ENCODE measurements at regions not wholly inside any gene's neighbourhood (a gene's known extent, or its start where the extent isn't known, plus 50 kb on each side); places are given as distances from the start of the nearest gene placed in this dataset.

DNA sequence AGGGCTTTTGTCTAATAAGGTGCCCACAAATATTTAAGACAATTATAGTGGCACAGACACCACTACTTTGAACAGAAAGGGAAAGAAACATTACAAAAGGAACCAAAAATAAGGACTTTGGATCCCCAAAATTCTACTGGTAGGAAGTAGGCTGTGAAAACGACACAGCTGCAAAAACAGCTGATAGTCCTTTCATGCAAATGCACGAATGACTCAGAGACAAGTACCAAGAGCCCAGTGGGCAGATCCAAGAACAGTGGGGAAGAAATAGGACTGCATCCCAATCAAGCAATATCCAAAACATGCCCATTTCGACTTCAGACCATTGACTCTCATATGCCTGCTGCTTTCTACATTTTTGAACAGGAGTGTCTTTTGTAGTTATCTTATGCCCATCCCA, 269.4 kb upstream of the NBEA start:
- Mint-ChIP-seq H3K36me3 (ENCODE audit: insufficient read depth in 1 of 3, low read depth in 3 of 3) (peaks cover 0 to 3% (median 0%) of the 10 kb centered on the region in 3 experiments; a peak in 3 of 7 replicates), H3K4me3 (no peak overlapping the region), H3K27ac (no peak overlapping the region), H3K9me3 (peaks cover 0 to 7% of the 10 kb centered on the region in 2 experiments; a peak in 3 of 5 replicates), H3K27me3 (ENCODE audit: low read depth) (no peaks in the 10 kb centered on the region), H3K4me1 (peaks cover 5 to 10% of the 10 kb centered on the region in 2 experiments)
- H3K79me2 ChIP-seq (ENCODE audit: insufficient read depth, low read length): no peaks in the 10 kb centered on the region
- H3K23me2 ChIP-seq (ENCODE audit: insufficient read length, low read depth, low read length, poor library complexity, severe bottlenecking): no peaks in the 10 kb centered on the region
- no peak overlapping the region for H3K27ac ChIP-seq (ENCODE audit: insufficient read length, low read depth, low read length)
- no peaks in the 10 kb centered on the region for H3K27me3 ChIP-seq (ENCODE audit: insufficient read depth, low read length)
- no peak overlapping the region for H2BK20ac ChIP-seq (ENCODE audit: low read depth, low read length, poor library complexity, severe bottlenecking)
- H3K9ac ChIP-seq (ENCODE audit: extremely low read depth, insufficient read length, low read length): no peak overlapping the region
- no peaks in the 10 kb centered on the region for H3K9me3 ChIP-seq (ENCODE audit: control insufficient read depth, low read depth, low read length)
- H3K79me1 ChIP-seq (ENCODE audit: insufficient read depth, low read depth, low read length, poor library complexity, severe bottlenecking): no peaks in the 10 kb centered on the region
- H2BK5ac ChIP-seq (ENCODE audit: insufficient read length, low read length): no peak overlapping the region
- H2BK15ac ChIP-seq (ENCODE audit: low read depth, low read length): no peak overlapping the region
- H3T11ph ChIP-seq (ENCODE audit: low read length): no peak overlapping the region
- H3K56ac ChIP-seq (ENCODE audit: insufficient read length, low read depth, low read length): no peak overlapping the region
- no peak overlapping the region for H4K5ac ChIP-seq (ENCODE audit: insufficient read length, low read depth, low read length)
- no peak overlapping the region for H4K91ac ChIP-seq (ENCODE audit: insufficient read length, low read depth, low read length)
- H3K4me1 ChIP-seq (ENCODE audit: insufficient read depth, low read length): no peaks in the 10 kb centered on the region
- H3K4ac ChIP-seq (ENCODE audit: low read depth, low read length): no peak overlapping the region
- no peak overlapping the region for H2AK5ac ChIP-seq (ENCODE audit: insufficient read length, low read length)
- no peak for DNase-seq
- no peaks in the 10 kb centered on the region for H4K20me1 ChIP-seq (ENCODE audit: control insufficient read depth, insufficient read depth, insufficient read length)
- no peak overlapping the region for H2AFZ ChIP-seq (ENCODE audit: low read length)
- H3K23ac ChIP-seq (ENCODE audit: insufficient read length, low read depth, low read length): no peak overlapping the region
- WGBS (ENCODE audit: extremely low coverage, insufficient read length, low lambda C conversion rate): no CpG with 5 or more reads among the region's 3 CpGs
- TF ChIP-seq, protein P1, sequence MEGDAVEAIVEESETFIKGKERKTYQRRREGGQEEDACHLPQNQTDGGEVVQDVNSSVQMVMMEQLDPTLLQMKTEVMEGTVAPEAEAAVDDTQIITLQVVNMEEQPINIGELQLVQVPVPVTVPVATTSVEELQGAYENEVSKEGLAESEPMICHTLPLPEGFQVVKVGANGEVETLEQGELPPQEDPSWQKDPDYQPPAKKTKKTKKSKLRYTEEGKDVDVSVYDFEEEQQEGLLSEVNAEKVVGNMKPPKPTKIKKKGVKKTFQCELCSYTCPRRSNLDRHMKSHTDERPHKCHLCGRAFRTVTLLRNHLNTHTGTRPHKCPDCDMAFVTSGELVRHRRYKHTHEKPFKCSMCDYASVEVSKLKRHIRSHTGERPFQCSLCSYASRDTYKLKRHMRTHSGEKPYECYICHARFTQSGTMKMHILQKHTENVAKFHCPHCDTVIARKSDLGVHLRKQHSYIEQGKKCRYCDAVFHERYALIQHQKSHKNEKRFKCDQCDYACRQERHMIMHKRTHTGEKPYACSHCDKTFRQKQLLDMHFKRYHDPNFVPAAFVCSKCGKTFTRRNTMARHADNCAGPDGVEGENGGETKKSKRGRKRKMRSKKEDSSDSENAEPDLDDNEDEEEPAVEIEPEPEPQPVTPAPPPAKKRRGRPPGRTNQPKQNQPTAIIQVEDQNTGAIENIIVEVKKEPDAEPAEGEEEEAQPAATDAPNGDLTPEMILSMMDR (conservative IDR thresholded peaks at IDR 0.05): no peak
- no peak overlapping the region for H3K4me2 ChIP-seq (ENCODE audit: insufficient read depth, insufficient read length, low read length)
- H2BK12ac ChIP-seq (ENCODE audit: insufficient read length, low read depth, low read length): no peak overlapping the region
- H3K14ac ChIP-seq (ENCODE audit: insufficient read depth, low read length): no peak overlapping the region
- H4K8ac ChIP-seq (replicated peaks; ENCODE audit: insufficient read length, low read depth, low read length): no peak overlapping the region
- no peak overlapping the region for H2BK120ac ChIP-seq (ENCODE audit: low read depth, low read length, poor library complexity, severe bottlenecking)
- no peak overlapping the region for H3K18ac ChIP-seq (ENCODE audit: insufficient read length, low read depth, low read length)

Measured in H9 (cell line).